Activated gamma-delta T cell treated with anti-CD3 and anti-CD28 coated beads, Interleukin-2, amount 50 U/mL, for 16 hours (primary cell): ENCODE measurements at regions not wholly inside any gene's neighbourhood (a gene's known extent, or its start where the extent isn't known, plus 50 kb on each side); places are given as distances from the start of the nearest gene placed in this dataset.
"Not testable (repeated sequence)": the region's sequence is repeated elsewhere in the genome, so short reads cannot be mapped to it uniquely, and the experiment has no call there.

ENCODE experiments used
- DNase-seq: peaks from one replicate; pipeline ENCODE4 v3.0.0-alpha.2; 2020; ENCODE audit warnings: low read depth

- not testable (repeated sequence) for DNase-seq
Observed at GRCh38 chr9:39566782-39567181, 211.3 kb downstream of the SPATA31A1 start.

GRCh38 chr9:39567396-39567795, 211.9 kb downstream of the SPATA31A1 start:
- not testable (repeated sequence) for DNase-seq

GRCh38 chr9:39568900-39569299, 213.4 kb downstream of the SPATA31A1 start:
- not testable (repeated sequence) for DNase-seq

GRCh38 chr9:39573024-39574022, 217.9 kb downstream of the SPATA31A1 start:
- not testable (repeated sequence) for DNase-seq

GRCh38 chr9:39579000-39579399, 223.5 kb downstream of the SPATA31A1 start:
- not testable (repeated sequence) for DNase-seq

- not testable (repeated sequence) for DNase-seq
Observed at GRCh38 chr9:39581296-39581695, 225.8 kb downstream of the SPATA31A1 start.

- not testable (repeated sequence) for DNase-seq
Observed at GRCh38 chr9:39582677-39583412, 227.4 kb downstream of the SPATA31A1 start.

- DNase-seq = not testable (repeated sequence)
Observed at GRCh38 chr9:39583413-39583747, 227.9 kb downstream of the SPATA31A1 start.

- DNase-seq = not testable (repeated sequence)
Observed at GRCh38 chr9:39585233-39585632, 229.8 kb downstream of the SPATA31A1 start.

GRCh38 chr9:39587844-39588499, 232.5 kb downstream of the SPATA31A1 start:
- DNase-seq = no peak

- DNase-seq = no peak
Observed at GRCh38 chr9:39588500-39589137, 233.2 kb downstream of the SPATA31A1 start.

- DNase-seq = not testable (repeated sequence)
Observed at GRCh38 chr9:39604089-39604488, 248.6 kb downstream of the SPATA31A1 start.

- DNase-seq = not testable (repeated sequence)
Observed at GRCh38 chr9:39611449-39612231, 256.2 kb downstream of the SPATA31A1 start.

GRCh38 chr9:39616480-39616879, 261.0 kb downstream of the SPATA31A1 start:
- not testable (repeated sequence) for DNase-seq

- not testable (repeated sequence) for DNase-seq
Observed at GRCh38 chr9:39624048-39624447, 268.6 kb downstream of the SPATA31A1 start.

GRCh38 chr9:39632071-39632470, 276.6 kb downstream of the SPATA31A1 start:
- not testable (repeated sequence) for DNase-seq

- DNase-seq = not testable (repeated sequence)
Observed at GRCh38 chr9:39649029-39649428, 293.6 kb downstream of the SPATA31A1 start.

- DNase-seq = not testable (repeated sequence)
Observed at GRCh38 chr9:39656960-39657603, 301.6 kb downstream of the SPATA31A1 start.

GRCh38 chr9:39663020-39663419, 307.6 kb downstream of the SPATA31A1 start:
- DNase-seq = not testable (repeated sequence)

GRCh38 chr9:39663713-39664112, 308.2 kb downstream of the SPATA31A1 start:
- DNase-seq = not testable (repeated sequence)
